ENCODE measurements at regions not wholly inside any gene's neighbourhood (a gene's known extent, or its start where the extent isn't known, plus 50 kb on each side); places are given as distances from the start of the nearest gene placed in this dataset.

DNA sequence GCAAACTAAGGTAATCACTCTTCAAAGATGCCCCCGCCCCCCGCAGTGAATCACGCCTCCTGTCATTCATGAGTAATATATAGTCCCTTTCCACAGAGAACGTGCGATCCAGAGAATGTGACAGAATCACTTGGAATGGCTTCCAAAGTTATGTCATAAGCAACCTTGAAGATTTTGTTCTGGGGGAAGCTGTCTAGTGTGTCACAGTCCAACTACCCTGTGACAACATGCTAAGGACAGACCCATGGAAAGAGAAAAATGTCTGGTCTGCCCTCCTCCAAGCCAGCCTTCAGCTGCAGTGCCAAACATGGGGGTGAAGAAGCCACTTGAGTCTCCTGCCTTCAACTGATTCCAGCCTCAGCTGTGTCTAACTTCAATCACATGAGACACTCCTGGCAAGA is 259.1 kb downstream of the SS18 start:
- in situ Hi-C loops (cut with MboI; ENCODE audit: low pct_unique_long_range_greater_than_20kb, low sequenced_read_pairs, unreplicated experiment), result no loop called here
- TF ChIP-seq, protein P1, sequence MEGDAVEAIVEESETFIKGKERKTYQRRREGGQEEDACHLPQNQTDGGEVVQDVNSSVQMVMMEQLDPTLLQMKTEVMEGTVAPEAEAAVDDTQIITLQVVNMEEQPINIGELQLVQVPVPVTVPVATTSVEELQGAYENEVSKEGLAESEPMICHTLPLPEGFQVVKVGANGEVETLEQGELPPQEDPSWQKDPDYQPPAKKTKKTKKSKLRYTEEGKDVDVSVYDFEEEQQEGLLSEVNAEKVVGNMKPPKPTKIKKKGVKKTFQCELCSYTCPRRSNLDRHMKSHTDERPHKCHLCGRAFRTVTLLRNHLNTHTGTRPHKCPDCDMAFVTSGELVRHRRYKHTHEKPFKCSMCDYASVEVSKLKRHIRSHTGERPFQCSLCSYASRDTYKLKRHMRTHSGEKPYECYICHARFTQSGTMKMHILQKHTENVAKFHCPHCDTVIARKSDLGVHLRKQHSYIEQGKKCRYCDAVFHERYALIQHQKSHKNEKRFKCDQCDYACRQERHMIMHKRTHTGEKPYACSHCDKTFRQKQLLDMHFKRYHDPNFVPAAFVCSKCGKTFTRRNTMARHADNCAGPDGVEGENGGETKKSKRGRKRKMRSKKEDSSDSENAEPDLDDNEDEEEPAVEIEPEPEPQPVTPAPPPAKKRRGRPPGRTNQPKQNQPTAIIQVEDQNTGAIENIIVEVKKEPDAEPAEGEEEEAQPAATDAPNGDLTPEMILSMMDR (IDR thresholded peaks at IDR 0.05; ENCODE audit: extremely low read depth, insufficient read depth, missing control alignments), result no peak
- DNase-seq (ENCODE audit: low spot score), result no peak

DNA sequence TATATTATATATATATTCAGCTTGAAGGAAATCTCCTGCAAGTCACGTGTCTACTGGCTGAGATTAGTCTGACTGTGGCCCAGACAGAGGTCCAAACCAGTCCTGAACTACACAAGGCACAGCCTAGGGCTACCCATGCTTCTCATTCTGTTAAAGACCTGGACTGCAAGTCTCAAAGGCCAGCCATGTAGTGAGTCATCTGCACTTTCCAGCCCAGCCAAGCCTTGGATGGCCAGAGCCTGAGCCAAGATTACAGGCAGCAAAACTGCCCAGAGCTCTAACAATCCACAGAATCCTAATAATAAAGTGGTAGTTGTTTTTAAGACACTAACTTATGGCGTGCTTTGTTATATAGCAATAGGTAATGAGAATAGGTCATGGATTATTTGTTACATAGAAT is 259.6 kb downstream of the SS18 start:
- DNase-seq (ENCODE audit: low spot score), result no peak
- TF ChIP-seq, protein P1 (IDR thresholded peaks at IDR 0.05; ENCODE audit: extremely low read depth, insufficient read depth, missing control alignments), result no peak
- in situ Hi-C loops (cut with MboI; ENCODE audit: low pct_unique_long_range_greater_than_20kb, low sequenced_read_pairs, unreplicated experiment), result no loop called here

DNA sequence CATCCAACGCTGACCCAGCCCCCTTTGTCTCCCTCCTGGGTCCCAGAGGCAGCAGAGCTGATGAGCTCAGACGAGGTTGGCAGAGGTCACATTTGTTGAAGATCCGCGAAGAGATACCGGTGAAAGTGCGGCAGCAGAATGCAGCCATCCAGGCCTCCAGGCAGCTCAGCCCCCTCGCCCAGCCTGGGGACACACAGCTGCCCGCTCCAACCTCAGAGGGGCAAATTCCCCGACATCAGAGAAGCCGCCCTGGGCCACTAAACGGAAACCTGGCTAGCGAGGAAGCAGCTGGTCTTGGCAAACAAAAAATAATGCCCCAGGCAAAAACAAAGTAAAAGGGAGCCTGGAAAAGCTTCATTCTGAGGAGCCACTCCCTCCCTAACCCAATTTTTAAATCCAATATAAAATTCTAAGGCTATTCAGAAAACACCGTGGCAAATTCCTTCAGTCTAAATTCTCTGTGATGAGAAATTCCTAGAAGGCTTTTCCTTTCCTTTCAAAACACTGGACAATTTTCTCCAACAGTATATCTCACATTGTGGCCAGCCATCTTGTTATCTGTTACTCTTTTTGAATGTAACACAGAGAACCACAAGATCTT is 262.4 kb downstream of the SS18 start:
- TF ChIP-seq, protein P1 (IDR thresholded peaks at IDR 0.05; ENCODE audit: extremely low read depth, insufficient read depth, missing control alignments), result no peak
- DNase-seq (ENCODE audit: low spot score), result no peak
- in situ Hi-C loops (cut with MboI; ENCODE audit: low pct_unique_long_range_greater_than_20kb, low sequenced_read_pairs, unreplicated experiment), result no loop called here

DNA sequence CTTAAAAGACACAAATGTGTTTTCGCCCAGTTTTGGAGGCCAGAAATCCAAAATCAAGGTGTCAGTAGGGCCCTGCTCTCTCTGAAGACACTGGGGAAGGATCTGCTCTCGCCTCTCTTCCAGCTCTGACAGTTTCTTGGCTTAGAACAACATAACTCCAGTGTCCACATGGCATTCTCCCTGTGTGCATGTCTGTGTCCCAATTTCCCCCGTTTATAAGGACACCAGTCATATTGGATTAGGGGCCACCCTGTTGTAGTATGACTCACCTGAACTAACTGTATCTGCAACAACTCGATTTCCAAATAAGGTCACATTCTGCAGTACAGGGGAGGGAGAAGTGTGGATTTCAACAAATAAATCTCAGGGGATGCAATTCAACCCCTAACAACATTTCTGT is 263.2 kb downstream of the SS18 start:
- no peak for DNase-seq (ENCODE audit: low spot score)
- TF ChIP-seq, protein P1 (IDR thresholded peaks at IDR 0.05; ENCODE audit: extremely low read depth, insufficient read depth, missing control alignments), result no peak
- in situ Hi-C loops (cut with MboI; ENCODE audit: low pct_unique_long_range_greater_than_20kb, low sequenced_read_pairs, unreplicated experiment), result no loop called here

DNA sequence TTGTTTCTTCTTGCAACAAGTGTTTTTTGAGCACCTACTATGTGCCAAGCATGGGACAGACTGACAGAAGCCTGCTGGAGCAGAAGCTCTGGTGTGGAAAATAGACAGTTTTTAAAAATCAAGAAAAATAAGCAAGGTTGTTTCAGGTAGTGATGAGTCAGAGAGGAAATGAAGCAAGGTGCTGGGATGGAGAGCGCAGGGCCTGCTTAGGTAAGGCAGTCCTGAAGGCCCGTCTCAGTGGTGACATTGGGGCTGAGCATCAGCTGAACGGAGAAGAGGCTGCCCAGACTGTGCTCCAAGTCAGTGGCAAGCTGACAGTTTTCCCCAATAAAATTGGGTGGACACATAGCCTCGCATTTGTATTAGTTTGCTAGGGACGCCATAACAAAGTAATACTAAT is 263.6 kb downstream of the SS18 start:
- DNase-seq (ENCODE audit: low spot score), result no peak
- in situ Hi-C loops (cut with MboI; ENCODE audit: low pct_unique_long_range_greater_than_20kb, low sequenced_read_pairs, unreplicated experiment), result no loop called here
- TF ChIP-seq, protein P1 (IDR thresholded peaks at IDR 0.05; ENCODE audit: extremely low read depth, insufficient read depth, missing control alignments), result no peak

DNA sequence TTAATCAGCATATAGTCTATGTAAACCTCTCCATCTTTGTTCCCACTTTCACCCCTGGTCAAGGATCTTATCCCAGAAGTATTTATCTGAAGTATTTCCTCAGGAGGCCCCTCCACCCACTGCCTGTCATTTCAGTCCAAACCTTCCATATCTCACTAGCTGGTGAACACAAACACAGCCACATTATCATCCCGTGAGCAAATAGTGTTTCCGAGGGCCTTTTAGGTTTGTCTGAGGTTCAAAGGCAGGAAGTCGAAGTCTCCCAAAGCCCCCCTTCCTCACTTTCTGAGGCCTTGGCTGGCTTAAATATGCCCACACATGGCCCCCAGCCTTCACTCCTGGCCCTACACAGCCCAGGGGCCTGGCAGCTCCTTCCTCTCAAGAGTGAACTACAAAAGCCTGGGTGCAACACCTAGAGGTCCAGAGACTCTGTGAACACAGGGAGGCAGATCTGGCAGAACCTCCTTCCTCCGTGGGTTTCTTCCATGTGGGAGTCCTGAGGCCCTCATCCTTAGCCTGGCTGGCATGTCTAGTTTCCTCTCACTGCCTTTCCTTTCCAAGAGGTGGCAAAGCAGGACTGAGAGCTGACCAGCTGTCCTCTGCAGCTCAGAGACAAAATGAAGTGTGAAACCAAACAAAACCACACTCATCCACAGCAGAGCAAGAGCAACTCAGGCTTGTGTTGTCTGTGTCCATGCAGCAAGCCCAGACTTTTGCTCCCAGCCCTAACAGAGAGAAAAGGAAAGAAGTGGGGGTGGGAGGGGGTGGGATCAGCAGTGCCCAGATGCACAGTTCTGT is 264.2 kb downstream of the SS18 start:
- in situ Hi-C loops (cut with MboI; ENCODE audit: low pct_unique_long_range_greater_than_20kb, low sequenced_read_pairs, unreplicated experiment), result no loop called here
- TF ChIP-seq, protein P1 (IDR thresholded peaks at IDR 0.05; ENCODE audit: extremely low read depth, insufficient read depth, missing control alignments), result no peak
- no peak for DNase-seq (ENCODE audit: low spot score)

Data from GM13977 (cell line).